ENCODE measurements at regions not wholly inside any gene's neighbourhood (a gene's known extent, or its start where the extent isn't known, plus 50 kb on each side); places are given as distances from the start of the nearest gene placed in this dataset.

- TF ChIP-seq MAX (IDR thresholded peaks at IDR 0.05) (no peak), RXRA (IDR thresholded peaks at IDR 0.05) (no peak), FOXA1 (IDR thresholded peaks at IDR 0.05) (no peak), ZBTB33 (IDR thresholded peaks at IDR 0.05) (no peak), TAF1 (conservative IDR thresholded peaks at IDR 0.05) (no peak), RAD21 (IDR thresholded peaks at IDR 0.05) (no peak), FOXA2 (IDR thresholded peaks at IDR 0.05) (no peak), NR2F2 (IDR thresholded peaks at IDR 0.05) (no peak)
Observed at GRCh38 chr15:69722924-69723323, 270.3 kb downstream of the RPLP1 start (continued).

GRCh38 chr15:69723404-69724096, 270.9 kb downstream of the RPLP1 start:
- Histone ChIP-seq H3K9me3 (ENCODE audit: control insufficient read depth in 4 of 4, low read length in 3 of 4) (no peaks in the 10 kb centered on the region), H3K27ac (ENCODE audit: low read depth in 1 of 2, low read length in 2 of 2) (no peak overlapping the region), H3K4me1 (ENCODE audit: control insufficient read depth in 4 of 4, insufficient read depth in 4 of 4, low read length in 3 of 4) (peaks cover 0 to 2% (median 0%) of the 10 kb centered on the region in 4 donors), H3K36me3 (ENCODE audit: control insufficient read depth in 4 of 4, insufficient read depth in 3 of 4, low read depth in 1 of 4, low read length in 3 of 4) (no peaks in the 10 kb centered on the region), H3K9ac (ENCODE audit: low read depth in 1 of 2, low read length in 2 of 2) (no peak overlapping the region), H3K4me3 (ENCODE audit: low read depth in 1 of 3, low read length in 3 of 3) (no peak overlapping the region), H3K27me3 (ENCODE audit: control insufficient read depth in 4 of 4, insufficient read depth in 4 of 4, low read length in 3 of 4) (no peaks in the 10 kb centered on the region)
- TF ChIP-seq GABPA (IDR thresholded peaks at IDR 0.05 in 1 of 2, conservative IDR thresholded peaks at IDR 0.05 in 1 of 2) (no peak), ATF3 (IDR thresholded peaks at IDR 0.05) (no peak), CTCF (IDR thresholded peaks at IDR 0.05; ENCODE audit: low read depth, low read length, missing input control) (no peak), NR2F2 (IDR thresholded peaks at IDR 0.05) (no peak), REST (IDR thresholded peaks at IDR 0.05) (no peak), EGR1 (IDR thresholded peaks at IDR 0.05; ENCODE audit: low read depth in 2 of 2) (no peak), RXRA (IDR thresholded peaks at IDR 0.05) (no peak), HNF4G (IDR thresholded peaks at IDR 0.05) (no peak), YY1 (IDR thresholded peaks at IDR 0.05) (no peak), TAF1 (conservative IDR thresholded peaks at IDR 0.05) (no peak), FOXA2 (IDR thresholded peaks at IDR 0.05) (no peak), MAX (IDR thresholded peaks at IDR 0.05) (no peak), ZBTB33 (IDR thresholded peaks at IDR 0.05) (no peak), SP1 (IDR thresholded peaks at IDR 0.05) (no peak), FOXA1 (IDR thresholded peaks at IDR 0.05) (no peak), JUND (IDR thresholded peaks at IDR 0.05) (no peak), RAD21 (IDR thresholded peaks at IDR 0.05) (no peak), HNF4A (conservative IDR thresholded peaks at IDR 0.05) (no peak)
- no peak for DNase-seq (ENCODE audit: low spot score)
- WGBS, result 87% methylated on average over 7 of the region's 7 CpGs

Measured in liver (tissue), 8 donors.